Brain microvascular endothelial cell (primary cell): ENCODE measurements at regions not wholly inside any gene's neighbourhood (a gene's known extent, or its start where the extent isn't known, plus 50 kb on each side); places are given as distances from the start of the nearest gene placed in this dataset.

Experiments
- DNase-seq: peaks from one replicate; pipeline ENCODE4 v3.0.0-alpha.2; 2020
- H3K27ac ChIP-seq: fragments of 250-450 bp; sonication (Bioruptor Pico); 2 replicates; pipeline ENCODE4 v1.5.1; 2020; ENCODE audit warnings: mild to moderate bottlenecking, moderate library complexity
- H3K27me3 ChIP-seq: fragments of 250-450 bp; sonication (Bioruptor Pico); replicated peaks from 2 replicates; pipeline ENCODE4 v1.5.1; 2020; ENCODE audit warnings: mild to moderate bottlenecking
- H3K36me3 ChIP-seq: fragments of 250-450 bp; sonication (Bioruptor Pico); replicated peaks from 2 replicates; pipeline ENCODE4 v1.5.1; 2020; ENCODE audit warnings: mild to moderate bottlenecking
- H3K4me3 ChIP-seq: 2 replicates; pipeline ENCODE4 v1.5.1; 2011; ENCODE audit warnings: low read depth, mild to moderate bottlenecking, control low read depth, low read length, moderate library complexity
- CTCF ChIP-seq: IDR thresholded peaks from 2 replicates; pipeline ENCODE4 v1.5.1; 2011; ENCODE audit warnings: low read depth, mild to moderate bottlenecking, moderate library complexity, low read length, control low read depth, inconsistent platforms; ENCODE audit errors: missing control alignments
- in situ Hi-C: cut with HindIII; loops from 2 replicates; pipeline ENCODE4 v1.10.0; 2017; ENCODE audit warnings: low sequenced_read_pairs, low pct_ligation_motif_present

- Histone ChIP-seq H3K27ac (no peak overlapping the region), H3K4me3 (no peak overlapping the region), H3K36me3 (no peaks in the 10 kb centered on the region), H3K27me3 (no peaks in the 10 kb centered on the region)
- in situ Hi-C loops, result no loop called here
- DNase-seq, result no peak
- TF ChIP-seq CTCF, result no peak
These were observed 483.9 kb downstream of the FOXO1 start for GRCh38 chr13:40182591-40182990.

GRCh38 chr13:40185414-40185813, 481.0 kb downstream of the FOXO1 start:
- no peak for TF ChIP-seq CTCF
- Histone ChIP-seq H3K4me3 (no peak overlapping the region), H3K27ac (no peak overlapping the region), H3K36me3 (no peaks in the 10 kb centered on the region), H3K27me3 (no peaks in the 10 kb centered on the region)
- in situ Hi-C loops, result no loop called here
- no peak for DNase-seq

- Histone ChIP-seq H3K36me3 (no peaks in the 10 kb centered on the region), H3K27me3 (no peaks in the 10 kb centered on the region), H3K27ac (no peak overlapping the region), H3K4me3 (no peak overlapping the region)
- no peak for TF ChIP-seq CTCF
- DNase-seq, result no peak
- in situ Hi-C loops, result no loop called here
These were observed 480.4 kb downstream of the FOXO1 start for GRCh38 chr13:40186041-40186440.

- no peak for DNase-seq
- H3K27me3 ChIP-seq, result no peaks in the 10 kb centered on the region
- H3K36me3 ChIP-seq, result no peaks in the 10 kb centered on the region
- H3K4me3 ChIP-seq, result no peak overlapping the region
- no peak overlapping the region for H3K27ac ChIP-seq
- TF ChIP-seq CTCF, result no peak
- in situ Hi-C loops, result no loop called here
These were observed 479.7 kb downstream of the FOXO1 start for GRCh38 chr13:40186626-40187323.

- no peak for TF ChIP-seq CTCF
- in situ Hi-C loops, result no loop called here
- H3K27ac ChIP-seq, result no peak overlapping the region
- H3K27me3 ChIP-seq, result no peaks in the 10 kb centered on the region
- no peaks in the 10 kb centered on the region for H3K36me3 ChIP-seq
- DNase-seq, result no peak
- no peak overlapping the region for H3K4me3 ChIP-seq
These were observed 479.1 kb downstream of the FOXO1 start for GRCh38 chr13:40187324-40187795.
